Hepatocyte (in vitro differentiated cells): ENCODE measurements at regions not wholly inside any gene's neighbourhood (a gene's known extent, or its start where the extent isn't known, plus 50 kb on each side); places are given as distances from the start of the nearest gene placed in this dataset.

Experiments
- EZH2 ChIP-seq: fragments of 200-600 bp; sonication (generic); IDR thresholded peaks from 2 replicates; pipeline ENCODE4 v1.6.1; 2016; ENCODE audit warnings: antibody characterized with exemption, mild to moderate bottlenecking, borderline replicate concordance
- TF ChIP-seq, protein P1 (sequence below): fragments of 200-600 bp; sonication (generic); IDR thresholded peaks from 2 replicates; pipeline ENCODE4 v1.5.1; 2016; ENCODE audit warnings: antibody characterized with exemption, mild to moderate bottlenecking; ENCODE audit not compliant: poor library complexity

DNA sequence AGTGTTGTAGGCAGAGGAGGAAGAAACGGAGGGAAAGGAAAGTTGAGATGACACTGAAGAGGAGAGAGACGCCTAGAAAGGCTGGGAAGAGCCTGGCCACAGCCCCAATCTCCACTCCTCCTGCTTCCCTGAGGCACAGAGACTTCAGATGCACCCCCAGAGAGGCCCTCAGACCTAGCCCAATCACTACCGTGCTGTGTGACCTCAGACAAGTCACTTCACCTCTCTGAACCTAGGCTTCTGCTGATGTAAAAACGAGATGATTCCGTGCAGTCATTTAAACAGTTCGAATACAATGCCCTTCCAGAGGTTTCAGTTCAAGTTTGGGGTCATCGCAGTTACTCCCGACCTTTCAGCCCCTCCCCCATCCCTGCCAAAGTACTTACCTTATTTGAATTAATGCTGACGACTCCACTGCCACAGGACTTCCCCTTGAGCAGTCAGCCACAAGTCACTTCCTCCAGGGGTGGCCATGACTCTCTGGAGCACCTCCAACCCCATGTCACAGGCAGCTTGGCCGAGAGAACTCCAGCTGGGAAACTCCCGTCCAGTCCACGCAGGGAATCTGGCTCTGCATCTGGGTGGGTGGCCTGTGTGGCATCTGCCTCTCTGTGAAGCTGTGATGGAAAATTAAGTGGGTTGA lies 105.2 kb upstream of the ID2 start:
- TF ChIP-seq, protein P1, sequence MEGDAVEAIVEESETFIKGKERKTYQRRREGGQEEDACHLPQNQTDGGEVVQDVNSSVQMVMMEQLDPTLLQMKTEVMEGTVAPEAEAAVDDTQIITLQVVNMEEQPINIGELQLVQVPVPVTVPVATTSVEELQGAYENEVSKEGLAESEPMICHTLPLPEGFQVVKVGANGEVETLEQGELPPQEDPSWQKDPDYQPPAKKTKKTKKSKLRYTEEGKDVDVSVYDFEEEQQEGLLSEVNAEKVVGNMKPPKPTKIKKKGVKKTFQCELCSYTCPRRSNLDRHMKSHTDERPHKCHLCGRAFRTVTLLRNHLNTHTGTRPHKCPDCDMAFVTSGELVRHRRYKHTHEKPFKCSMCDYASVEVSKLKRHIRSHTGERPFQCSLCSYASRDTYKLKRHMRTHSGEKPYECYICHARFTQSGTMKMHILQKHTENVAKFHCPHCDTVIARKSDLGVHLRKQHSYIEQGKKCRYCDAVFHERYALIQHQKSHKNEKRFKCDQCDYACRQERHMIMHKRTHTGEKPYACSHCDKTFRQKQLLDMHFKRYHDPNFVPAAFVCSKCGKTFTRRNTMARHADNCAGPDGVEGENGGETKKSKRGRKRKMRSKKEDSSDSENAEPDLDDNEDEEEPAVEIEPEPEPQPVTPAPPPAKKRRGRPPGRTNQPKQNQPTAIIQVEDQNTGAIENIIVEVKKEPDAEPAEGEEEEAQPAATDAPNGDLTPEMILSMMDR, result no peak
- TF ChIP-seq EZH2, result no peak
